DND-41 (cell line): ENCODE measurements at regions not wholly inside any gene's neighbourhood (a gene's known extent, or its start where the extent isn't known, plus 50 kb on each side); places are given as distances from the start of the nearest gene placed in this dataset.

Experiments
- EZH2 ChIP-seq: IDR thresholded peaks from 3 replicates; pipeline ENCODE4 v1.6.1; 2012; ENCODE audit warnings: borderline replicate concordance, low read depth, mild to moderate bottlenecking, moderate library complexity, low read length, inconsistent platforms; ENCODE audit not compliant: severe bottlenecking
- TF ChIP-seq, protein P1 (sequence below): IDR thresholded peaks from 2 replicates; pipeline ENCODE4 v1.5.1; 2012; ENCODE audit warnings: borderline replicate concordance, low read length, moderate library complexity, mild to moderate bottlenecking; ENCODE audit not compliant: poor library complexity, severe bottlenecking; ENCODE audit errors: extremely low read depth

DNA sequence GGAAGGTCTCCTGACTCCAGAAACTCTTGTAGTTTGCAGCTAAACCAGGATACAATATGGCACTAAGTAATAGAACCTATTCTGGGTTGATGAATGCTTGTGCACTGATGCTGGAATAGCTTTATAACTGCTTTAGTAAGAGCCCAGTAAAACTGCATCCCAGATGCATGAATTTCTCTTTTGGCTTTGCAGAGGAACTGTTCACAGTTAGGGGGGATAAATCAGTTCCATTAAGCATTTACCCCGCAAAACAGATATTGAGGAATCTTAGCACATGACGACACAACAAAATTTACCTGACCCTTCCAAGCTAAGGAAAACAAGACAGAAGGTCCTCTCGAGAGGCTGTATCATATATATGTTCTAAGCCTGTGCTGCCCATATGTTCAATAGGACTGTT, 457.4 kb downstream of the FOXG1 start:
- TF ChIP-seq, protein P1, sequence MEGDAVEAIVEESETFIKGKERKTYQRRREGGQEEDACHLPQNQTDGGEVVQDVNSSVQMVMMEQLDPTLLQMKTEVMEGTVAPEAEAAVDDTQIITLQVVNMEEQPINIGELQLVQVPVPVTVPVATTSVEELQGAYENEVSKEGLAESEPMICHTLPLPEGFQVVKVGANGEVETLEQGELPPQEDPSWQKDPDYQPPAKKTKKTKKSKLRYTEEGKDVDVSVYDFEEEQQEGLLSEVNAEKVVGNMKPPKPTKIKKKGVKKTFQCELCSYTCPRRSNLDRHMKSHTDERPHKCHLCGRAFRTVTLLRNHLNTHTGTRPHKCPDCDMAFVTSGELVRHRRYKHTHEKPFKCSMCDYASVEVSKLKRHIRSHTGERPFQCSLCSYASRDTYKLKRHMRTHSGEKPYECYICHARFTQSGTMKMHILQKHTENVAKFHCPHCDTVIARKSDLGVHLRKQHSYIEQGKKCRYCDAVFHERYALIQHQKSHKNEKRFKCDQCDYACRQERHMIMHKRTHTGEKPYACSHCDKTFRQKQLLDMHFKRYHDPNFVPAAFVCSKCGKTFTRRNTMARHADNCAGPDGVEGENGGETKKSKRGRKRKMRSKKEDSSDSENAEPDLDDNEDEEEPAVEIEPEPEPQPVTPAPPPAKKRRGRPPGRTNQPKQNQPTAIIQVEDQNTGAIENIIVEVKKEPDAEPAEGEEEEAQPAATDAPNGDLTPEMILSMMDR: no peak
- no peak for TF ChIP-seq EZH2
